EL (cell line): ENCODE measurements at regions not wholly inside any gene's neighbourhood (a gene's known extent, or its start where the extent isn't known, plus 50 kb on each side); places are given as distances from the start of the nearest gene placed in this dataset.

Experiments used
- DNase-seq: peaks from one replicate; pipeline ENCODE4 v3.0.0-alpha.2; 2016

DNA sequence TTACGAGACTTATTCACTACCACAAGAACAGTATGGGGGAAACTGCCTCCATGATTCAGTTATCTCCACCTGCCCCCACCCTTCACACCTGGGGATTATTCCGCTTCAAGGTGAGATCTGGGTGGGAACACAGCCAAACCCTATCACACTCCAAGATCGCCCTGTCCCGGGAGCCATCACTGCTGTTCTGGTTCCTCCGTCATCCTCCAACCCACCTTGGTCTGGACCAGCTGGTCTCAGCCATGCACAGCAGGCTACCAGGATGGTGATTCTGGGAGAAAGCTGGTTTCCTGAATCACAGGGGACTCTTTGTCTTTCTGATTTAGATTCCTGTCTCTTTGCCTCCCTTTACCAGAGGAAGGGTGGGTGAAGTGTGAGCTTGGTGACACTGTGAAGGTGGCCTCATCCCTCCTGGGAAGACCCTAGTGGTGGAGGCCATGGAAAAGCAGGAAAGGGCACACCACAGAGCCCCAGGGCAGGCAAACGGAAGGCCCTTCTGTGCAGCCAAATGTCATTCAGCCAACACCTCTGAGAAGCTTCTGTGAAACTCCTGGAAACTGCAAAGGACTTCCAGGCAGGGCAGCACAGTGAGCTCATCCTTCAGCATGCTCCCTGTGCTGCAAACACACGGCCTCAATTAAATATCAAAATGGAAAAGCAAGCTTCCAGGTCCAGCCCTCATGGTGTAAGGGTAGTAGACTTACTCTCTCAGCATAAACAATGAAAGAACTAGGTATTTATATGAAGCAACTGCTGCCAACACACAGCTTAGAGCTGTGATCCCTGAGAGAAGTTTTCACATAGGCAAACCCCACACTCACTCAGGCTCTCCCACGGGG is 169.8 kb downstream of the ANKRD60 start:
- no peak for DNase-seq

DNA sequence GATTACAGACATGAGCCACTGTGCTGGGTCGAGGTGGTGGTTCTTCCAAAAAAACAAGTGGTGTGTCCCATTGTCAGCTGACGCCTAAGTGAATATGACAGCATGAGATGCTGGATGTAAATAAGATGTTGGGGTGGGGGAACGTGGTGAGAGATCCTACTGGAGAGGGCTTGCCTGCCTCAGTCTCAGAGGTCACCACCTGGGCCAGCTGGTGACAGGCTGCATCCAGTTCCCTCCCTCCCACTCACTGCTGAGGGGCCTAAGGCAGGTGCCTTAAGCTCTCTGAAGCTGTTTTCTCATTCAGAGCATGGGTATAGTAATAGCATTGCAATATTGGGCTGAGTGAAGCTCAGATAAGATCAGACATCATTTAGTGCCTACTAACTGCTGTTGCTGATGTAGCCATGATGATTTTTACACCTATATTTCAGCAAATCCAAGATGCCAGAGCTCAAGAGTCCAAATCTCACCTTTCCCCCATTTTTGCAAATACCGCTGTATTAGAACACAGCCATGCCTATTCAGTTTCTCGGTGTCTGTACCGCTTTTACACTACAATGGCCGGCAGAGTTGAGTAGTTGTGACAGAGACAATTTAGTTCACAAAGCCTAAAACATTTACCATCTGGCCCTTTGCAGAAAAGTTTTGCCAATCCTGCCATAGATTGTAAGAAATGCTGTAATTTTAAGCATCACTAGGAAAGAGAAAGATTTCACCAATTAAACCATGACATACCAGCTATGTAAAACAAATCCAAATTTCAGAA is 171.3 kb downstream of the ANKRD60 start:
- no peak for DNase-seq

GRCh38 chr20:58056021-58056591 is 172.3 kb downstream of the ANKRD60 start:
- no peak for DNase-seq

GRCh38 chr20:58054780-58055373 is 173.6 kb downstream of the ANKRD60 start:
- no peak for DNase-seq

GRCh38 chr20:58054082-58054779 is 174.2 kb downstream of the ANKRD60 start:
- DNase-seq, result no peak

- no peak for DNase-seq
Measured at GRCh38 chr20:58053391-58054055, 174.9 kb downstream of the ANKRD60 start.

GRCh38 chr20:58051367-58051766 is 177.1 kb downstream of the ANKRD60 start:
- no peak for DNase-seq

GRCh38 chr20:58048096-58048702 is 180.3 kb downstream of the ANKRD60 start:
- DNase-seq, result peak; percentile 39

GRCh38 chr20:58046311-58046710 is 182.1 kb downstream of the ANKRD60 start:
- no peak for DNase-seq

DNA sequence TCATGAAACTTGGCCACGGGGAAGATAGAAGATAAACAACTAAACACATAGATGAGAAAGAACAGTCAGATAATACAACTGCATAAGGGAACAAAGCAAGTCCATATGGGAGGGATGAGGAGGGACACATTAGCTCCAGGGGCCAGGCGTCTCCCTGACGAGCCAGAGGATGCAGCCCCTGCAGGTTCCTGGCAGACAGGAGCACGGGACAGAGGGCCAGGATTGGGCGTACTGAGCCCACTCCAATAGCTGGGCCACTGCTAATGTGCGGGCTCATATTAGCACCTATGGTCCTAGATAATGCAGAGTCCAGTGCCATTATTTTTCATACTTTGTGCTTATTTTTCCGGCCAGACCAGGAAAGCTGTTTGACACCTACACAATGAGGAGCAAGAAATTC is 182.9 kb downstream of the ANKRD60 start:
- no peak for DNase-seq

DNA sequence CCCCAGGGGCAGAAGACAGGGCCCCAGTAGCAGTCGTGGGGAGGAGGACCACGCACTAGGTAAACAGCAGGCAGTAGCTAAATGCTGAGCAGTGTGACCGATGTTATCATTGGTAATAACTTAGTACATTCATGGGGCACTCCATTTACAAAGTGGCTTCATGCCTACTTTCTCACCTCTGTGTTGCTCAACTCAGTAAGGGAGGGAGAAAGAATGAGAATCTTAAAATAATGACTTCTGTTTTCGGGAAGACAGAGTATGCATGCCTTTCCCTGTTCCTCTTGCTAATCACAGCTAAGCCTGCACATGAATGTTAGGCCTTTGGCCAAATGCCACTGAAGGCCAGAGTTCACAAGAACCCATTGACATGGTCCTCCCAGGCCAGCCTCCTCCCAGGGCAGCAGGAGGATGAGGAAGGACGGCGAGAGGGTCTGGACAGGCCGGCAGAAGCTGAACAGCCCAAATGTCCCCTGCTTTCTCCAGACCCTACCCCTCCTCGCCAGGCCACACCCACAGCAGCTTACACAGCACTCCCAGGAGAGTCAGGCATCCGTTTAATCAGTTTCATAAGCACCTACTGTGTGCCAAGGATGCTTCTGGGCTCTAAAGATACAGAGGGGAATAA is 183.4 kb downstream of the ANKRD60 start:
- DNase-seq, result no peak

GRCh38 chr20:58044286-58044685 is 184.2 kb downstream of the ANKRD60 start:
- DNase-seq, result no peak

DNA sequence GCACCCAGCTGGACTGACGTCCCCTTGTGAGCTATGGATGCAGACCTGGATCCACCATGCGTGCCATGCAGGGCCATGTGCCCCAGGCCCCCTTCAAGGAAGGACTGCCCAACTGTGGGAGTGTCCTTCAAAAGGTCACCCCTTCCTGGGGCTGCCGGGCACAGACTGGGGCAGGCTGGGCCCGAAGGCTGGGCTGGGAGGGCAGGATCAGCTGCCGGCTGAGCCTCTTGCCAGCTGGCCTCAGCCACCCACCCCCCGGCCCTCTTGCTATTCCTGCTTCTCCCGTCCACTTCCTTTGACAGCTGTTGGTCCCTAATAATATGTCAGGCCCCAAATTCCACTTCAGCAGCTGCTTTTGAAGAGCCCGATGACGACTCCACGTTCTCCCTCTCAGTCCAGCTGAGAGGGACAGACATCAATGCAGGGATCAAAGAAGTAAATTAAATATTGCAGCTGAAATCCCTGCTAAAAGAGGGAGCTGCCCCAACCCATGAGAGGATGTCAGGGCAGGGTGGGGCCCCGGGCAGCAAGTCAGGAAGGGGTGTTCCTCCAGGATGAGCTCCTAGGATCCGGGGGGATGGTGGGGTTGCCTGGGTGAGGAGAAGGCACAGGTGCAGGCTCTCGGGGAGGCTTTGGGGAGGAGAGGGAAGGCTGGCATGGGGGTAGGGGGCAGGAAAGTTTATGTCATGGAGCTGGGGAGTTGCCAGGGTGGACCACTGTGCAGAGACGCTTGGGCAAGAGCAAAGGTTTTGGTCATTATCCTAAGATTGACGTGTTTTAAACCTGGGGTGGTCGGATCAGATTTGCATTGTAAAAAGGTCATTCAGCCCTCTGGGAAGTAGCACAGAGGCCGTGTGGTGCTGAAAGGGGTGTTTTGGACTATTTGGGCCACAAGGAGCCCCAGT is 185.0 kb downstream of the ANKRD60 start:
- no peak for DNase-seq

DNA sequence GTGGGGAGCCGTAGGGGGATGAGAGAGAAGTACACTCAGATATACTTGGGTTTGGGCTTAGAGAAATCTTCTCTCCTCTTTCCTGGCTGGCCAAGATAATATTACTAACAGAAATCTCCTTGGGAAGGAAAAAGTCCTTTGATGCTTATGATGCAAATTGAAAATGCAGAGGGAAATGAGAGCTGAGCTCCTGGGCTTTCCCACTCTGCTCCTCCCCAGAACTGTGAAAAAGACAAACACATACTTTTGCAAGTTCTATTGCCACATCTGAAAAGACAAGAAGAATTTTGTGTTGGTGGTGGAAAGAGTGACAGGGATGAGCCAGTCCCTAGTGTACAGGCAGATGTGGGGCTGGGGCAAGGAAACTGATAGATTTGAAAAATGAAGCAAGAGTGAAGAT is 185.9 kb downstream of the ANKRD60 start:
- no peak for DNase-seq

DNA sequence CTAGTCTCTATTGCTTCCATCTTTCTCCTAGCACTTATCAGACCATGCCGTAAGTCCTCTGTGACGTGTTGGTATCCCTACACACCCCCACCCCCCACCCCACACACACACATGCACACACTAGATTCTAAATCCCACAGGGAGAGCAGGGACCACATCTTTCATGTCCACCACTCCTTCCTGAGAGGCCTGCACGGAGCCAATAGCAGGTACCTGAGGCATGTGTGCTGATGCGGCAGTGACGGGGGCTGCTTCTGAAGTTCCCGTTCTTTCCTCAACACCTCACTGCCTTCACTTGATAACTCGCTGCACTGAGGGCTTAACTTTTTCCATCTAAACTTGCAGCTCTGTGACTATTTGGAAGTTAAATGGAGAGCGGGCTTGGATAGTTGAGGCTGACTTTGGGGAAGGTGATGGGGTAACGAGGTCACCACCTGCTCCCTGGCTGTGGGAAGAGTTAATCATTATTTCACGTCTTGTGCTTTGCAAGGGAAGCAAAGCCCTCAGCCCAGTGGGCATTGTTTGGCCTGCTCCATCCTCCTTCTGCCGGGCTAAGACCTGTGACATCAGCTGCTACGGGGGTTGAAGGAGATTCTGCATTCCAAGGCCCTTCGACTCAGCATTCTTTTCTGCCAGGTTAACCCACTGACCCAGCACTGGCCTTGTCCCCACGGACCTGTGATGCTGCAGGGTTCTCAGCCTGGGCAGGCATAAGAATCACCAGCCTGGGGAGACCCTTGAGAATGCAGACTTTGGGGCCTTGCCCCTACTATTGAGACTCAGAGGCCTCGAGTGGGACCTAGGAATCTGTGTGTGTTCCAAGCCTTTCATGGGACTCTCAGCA is 187.8 kb downstream of the ANKRD60 start:
- no peak for DNase-seq

DNA sequence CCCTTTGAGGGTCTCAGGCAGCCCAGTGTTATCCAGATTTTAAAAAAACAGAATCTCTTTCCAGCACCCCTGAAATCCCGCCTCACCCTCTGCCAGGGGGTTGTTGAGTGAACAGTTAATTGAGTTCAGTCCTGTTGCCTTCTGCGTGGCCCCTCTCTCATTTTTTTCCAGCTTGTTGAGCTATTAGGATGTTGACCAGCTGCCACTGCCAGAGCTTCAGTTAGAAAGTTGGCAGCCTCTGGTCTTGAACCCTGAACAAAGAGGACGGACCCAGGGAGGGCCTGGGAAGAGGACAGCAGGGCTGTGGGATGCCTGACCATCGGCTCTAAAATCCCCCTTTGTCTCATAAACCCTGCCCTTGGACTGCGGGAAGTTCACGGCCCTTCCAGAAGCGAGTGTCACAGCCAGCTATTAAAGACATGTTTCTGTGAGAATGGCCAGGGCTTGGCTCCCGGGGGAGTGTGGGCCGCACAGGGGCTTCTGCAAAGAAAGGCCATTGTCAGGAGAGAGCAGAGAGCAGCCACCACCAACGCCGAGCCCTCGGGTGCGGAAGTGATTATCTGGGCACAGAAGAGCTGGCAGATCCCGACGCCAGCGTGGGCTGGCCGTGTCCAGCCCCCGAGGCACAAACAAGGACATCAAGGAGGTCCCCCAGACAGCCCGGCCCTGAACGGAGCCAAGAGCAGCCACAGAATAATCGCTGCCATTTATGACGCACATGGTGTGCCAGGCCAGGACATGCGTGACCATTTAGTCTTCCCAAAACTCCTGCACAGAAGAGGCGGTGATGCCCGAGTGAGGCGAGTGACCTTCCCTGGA is 189.0 kb downstream of the ANKRD60 start:
- DNase-seq, result no peak

DNA sequence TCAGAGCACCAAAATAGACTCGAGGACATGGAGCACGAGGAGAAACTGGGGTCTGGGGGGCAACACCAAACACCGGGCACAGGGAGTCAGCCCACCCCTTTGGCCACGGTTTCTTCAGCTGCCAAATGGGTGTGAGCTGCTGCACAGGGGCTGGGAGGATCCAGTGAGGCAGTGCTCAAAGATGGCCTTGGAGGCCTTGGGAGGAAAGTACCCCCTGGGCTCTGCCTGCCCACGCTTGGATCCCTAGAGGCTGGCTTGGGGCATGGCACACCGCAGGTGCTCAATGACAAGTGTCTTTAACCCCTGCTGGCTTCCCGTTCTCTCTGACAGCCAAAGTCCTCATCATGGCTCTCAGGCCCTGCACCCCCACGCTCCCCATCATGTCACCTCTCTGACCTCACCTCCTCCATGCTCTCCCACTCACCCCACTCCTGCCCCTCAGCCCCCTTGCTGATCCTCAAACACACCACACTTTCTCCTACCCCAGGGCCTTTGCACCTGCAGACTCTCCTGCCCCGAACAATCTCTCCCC is 190.3 kb downstream of the ANKRD60 start:
- DNase-seq, result no peak

GRCh38 chr20:58037631-58038030 is 190.8 kb downstream of the ANKRD60 start:
- no peak for DNase-seq
